ENCODE measurements at regions not wholly inside any gene's neighbourhood (a gene's known extent, or its start where the extent isn't known, plus 50 kb on each side); places are given as distances from the start of the nearest gene placed in this dataset.

- Histone ChIP-seq H3K36me3 (no peaks in the 10 kb centered on the region), H3K4me3 (no peak overlapping the region), H3K27ac (no peak overlapping the region), H3K27me3 (no peaks in the 10 kb centered on the region), H3K9me3 (no peaks in the 10 kb centered on the region), H3K4me1 (no peaks in the 10 kb centered on the region)
- ATAC-seq: no peak
- WGBS, 2 donors (ENCODE audit: low coverage in 1 of 2): 80 to 93% methylated on average over 3 of the region's 3 CpGs
- TF ChIP-seq CTCF (IDR thresholded peaks at IDR 0.05) (no peak), POLR2AphosphoS5 (IDR thresholded peaks at IDR 0.05) (no peak), POLR2A (IDR thresholded peaks at IDR 0.05) (no peak), EP300 (IDR thresholded peaks at IDR 0.05) (no peak)
Observed at GRCh38 chr18:56240405-56240804, 398.0 kb downstream of the TXNL1 start.

GRCh38 chr18:56238576-56238975, 399.8 kb downstream of the TXNL1 start:
- no peak overlapping the region for H3K4me3 ChIP-seq
- TF ChIP-seq CTCF (IDR thresholded peaks at IDR 0.05) (no peak), POLR2A (IDR thresholded peaks at IDR 0.05) (no peak), EP300 (IDR thresholded peaks at IDR 0.05) (no peak), POLR2AphosphoS5 (IDR thresholded peaks at IDR 0.05) (no peak)
- peaks cover 0 to under 1% (median 0%) of the 10 kb centered on the region in 3 donors for H3K4me1 ChIP-seq
- no peak for ATAC-seq
- no peaks in the 10 kb centered on the region for H3K27me3 ChIP-seq
- WGBS, 2 donors (ENCODE audit: low coverage in 1 of 2): 76 to 89% methylated on average over 3 of the region's 3 CpGs
- H3K9me3 ChIP-seq: no peaks in the 10 kb centered on the region
- no peak overlapping the region for H3K27ac ChIP-seq
- no peaks in the 10 kb centered on the region for H3K36me3 ChIP-seq

GRCh38 chr18:56235481-56236013, 402.8 kb downstream of the TXNL1 start:
- H3K36me3 ChIP-seq: no peaks in the 10 kb centered on the region
- no peak for TF ChIP-seq POLR2A (IDR thresholded peaks at IDR 0.05)
- no peak for TF ChIP-seq POLR2AphosphoS5 (IDR thresholded peaks at IDR 0.05)
- TF ChIP-seq CTCF (IDR thresholded peaks at IDR 0.05): no peak
- TF ChIP-seq EP300 (IDR thresholded peaks at IDR 0.05): no peak
- peaks cover 0 to 3% (median 0%) of the 10 kb centered on the region in 3 donors for H3K4me1 ChIP-seq
- H3K9me3 ChIP-seq: peaks cover 0 to 3% (median 0%) of the 10 kb centered on the region in 3 donors
- H3K27ac ChIP-seq: no peak overlapping the region
- no peak overlapping the region for H3K4me3 ChIP-seq
- no peaks in the 10 kb centered on the region for H3K27me3 ChIP-seq
- 56 to 72% methylated on average over 6 of the region's 8 CpGs for WGBS, 2 donors (ENCODE audit: low coverage in 1 of 2)
- ATAC-seq: no peak

GRCh38 chr18:56235071-56235470, 403.3 kb downstream of the TXNL1 start:
- 86 to 91% methylated on average over 6 of the region's 6 CpGs for WGBS, 2 donors (ENCODE audit: low coverage in 1 of 2)

More at GRCh38 chr18:56235071-56235470, 403.3 kb downstream of the TXNL1 start:
- H3K27ac ChIP-seq: no peak overlapping the region
- no peaks in the 10 kb centered on the region for H3K27me3 ChIP-seq
- H3K36me3 ChIP-seq: no peaks in the 10 kb centered on the region
- ATAC-seq: no peak
- H3K4me1 ChIP-seq: peaks cover 0 to 3% (median 0%) of the 10 kb centered on the region in 3 donors
- H3K9me3 ChIP-seq: peaks cover 0 to 3% (median 0%) of the 10 kb centered on the region in 3 donors
- no peak overlapping the region for H3K4me3 ChIP-seq
- TF ChIP-seq POLR2AphosphoS5 (IDR thresholded peaks at IDR 0.05) (no peak), CTCF (IDR thresholded peaks at IDR 0.05) (no peak), POLR2A (IDR thresholded peaks at IDR 0.05) (no peak), EP300 (IDR thresholded peaks at IDR 0.05) (no peak)

All from gastroesophageal sphincter (tissue), 4 donors.